Naive thymus-derived CD8-positive, alpha-beta T cell (primary cell): ENCODE measurements at regions not wholly inside any gene's neighbourhood (a gene's known extent, or its start where the extent isn't known, plus 50 kb on each side); places are given as distances from the start of the nearest gene placed in this dataset.

Source experiments
- ATAC-seq, 2 donors: fragments of 150-1000 bp; cut with Tn5 transposase in 1 of 2; sonication (Bioruptor Pico), chemical (Tn5 transposase) in 1 of 2; 1 replicate in 1 of 2; 2 replicates in 1 of 2; pipeline ENCODE4 v1.10.0; 2021; ENCODE audit warnings: mild to moderate bottlenecking in 2 of 2, moderate library complexity in 2 of 2
- POLR2A ChIA-PET: fragments of 350-600 bp; sonication (Branson Sonifier 250); formaldehyde crosslinking; loops from one replicate; lab custom pipeline; 2021; ENCODE audit warnings: antibody characterized with exemption; lab: Charles Lee
- DNase-seq, 10 donors: peaks; one replicate each; pipeline versions ENCODE4 v3.0.0 to v3.0.0-alpha.2; 2020 to 2022
- H3K27ac Mint-ChIP-seq, 10 donors: one replicate each; pipeline ENCODE4 v1.8.0; 2020 to 2022; ENCODE audit warnings: mild to moderate bottlenecking in 10 of 10, mixed read lengths in 10 of 10, moderate library complexity in 4 of 10, inconsistent platforms in 1 of 10
- H3K27me3 Mint-ChIP-seq, 5 donors: one replicate each; pipeline ENCODE4 v1.8.0; 2021 to 2022; ENCODE audit warnings: mixed read lengths in 5 of 5
- H3K36me3 Mint-ChIP-seq, 3 donors: one replicate each; pipeline ENCODE4 v1.8.0; 2020 to 2022; ENCODE audit warnings: mixed read lengths in 3 of 3, mild to moderate bottlenecking in 2 of 3, inconsistent platforms in 1 of 3
- H3K4me1 Mint-ChIP-seq, 4 donors: one replicate each; pipeline ENCODE4 v1.8.0; 2021 to 2022; ENCODE audit warnings: mixed read lengths in 4 of 4
- H3K4me3 Mint-ChIP-seq, 10 donors: one replicate each; pipeline ENCODE4 v1.8.0; 2020 to 2022; ENCODE audit warnings: mild to moderate bottlenecking in 10 of 10, mixed read lengths in 10 of 10, moderate library complexity in 6 of 10, inconsistent platforms in 1 of 10
- H3K9me3 Mint-ChIP-seq, 9 donors: one replicate each; pipeline ENCODE4 v1.8.0; 2020 to 2022; ENCODE audit warnings: mixed read lengths in 9 of 9, mild to moderate bottlenecking in 3 of 9, inconsistent platforms in 1 of 9, moderate library complexity in 1 of 9

- Mint-ChIP-seq H3K4me1 (no peaks in the 10 kb centered on the region), H3K4me3 (no peak overlapping the region), H3K27ac (no peak overlapping the region), H3K9me3 (no peaks in the 10 kb centered on the region), H3K27me3 (peaks cover 4 to 28% (median 20%) of the 10 kb centered on the region in 5 donors), H3K36me3 (no peaks in the 10 kb centered on the region)
- DNase-seq: no peak
- ATAC-seq: no peak
- POLR2A ChIA-PET: no interaction called here
Observed at GRCh38 chr2:240306185-240306584, 129.3 kb upstream of the GPC1 start.

- no peak overlapping the region for H3K27ac Mint-ChIP-seq
- POLR2A ChIA-PET: interaction anchor here (1.0 kb wide), 1 partner anchor 18 kb away, joined by 3 read pairs; no protein-coding TSS in a partner anchor
- no peak overlapping the region for H3K4me3 Mint-ChIP-seq
- H3K27me3 Mint-ChIP-seq: peaks cover 7 to 24% (median 17%) of the 10 kb centered on the region in 5 donors
- no peaks in the 10 kb centered on the region for H3K4me1 Mint-ChIP-seq
- no peak for ATAC-seq
- H3K9me3 Mint-ChIP-seq: no peaks in the 10 kb centered on the region
- H3K36me3 Mint-ChIP-seq: no peaks in the 10 kb centered on the region
- DNase-seq: no peak
Observed at GRCh38 chr2:240308111-240308651, 127.3 kb upstream of the GPC1 start.

GRCh38 chr2:240309214-240309613, 126.2 kb upstream of the GPC1 start:
- ATAC-seq (no peak), DNase-seq (no peak)
- no peaks in the 10 kb centered on the region for H3K9me3 Mint-ChIP-seq
- H3K27ac Mint-ChIP-seq: no peak overlapping the region
- H3K4me1 Mint-ChIP-seq: no peaks in the 10 kb centered on the region
- no peaks in the 10 kb centered on the region for H3K36me3 Mint-ChIP-seq
- POLR2A ChIA-PET: no interaction called here
- peaks cover 6 to 17% (median 9%) of the 10 kb centered on the region in 5 donors for H3K27me3 Mint-ChIP-seq
- H3K4me3 Mint-ChIP-seq: no peak overlapping the region

GRCh38 chr2:240310201-240310600, 125.3 kb upstream of the GPC1 start:
- DNase-seq: no peak
- Mint-ChIP-seq H3K4me1 (no peaks in the 10 kb centered on the region), H3K4me3 (no peak overlapping the region), H3K9me3 (no peaks in the 10 kb centered on the region), H3K36me3 (no peaks in the 10 kb centered on the region), H3K27ac (no peak overlapping the region), H3K27me3 (peaks cover 5 to 21% (median 8%) of the 10 kb centered on the region in 5 donors)
- POLR2A ChIA-PET: no interaction called here
- no peak for ATAC-seq

GRCh38 chr2:240310645-240311044, 124.8 kb upstream of the GPC1 start:
- no peaks in the 10 kb centered on the region for H3K9me3 Mint-ChIP-seq
- POLR2A ChIA-PET: no interaction called here
- H3K4me3 Mint-ChIP-seq: no peak overlapping the region
- peaks cover 5 to 19% (median 8%) of the 10 kb centered on the region in 5 donors for H3K27me3 Mint-ChIP-seq
- DNase-seq (no peak), ATAC-seq (no peak)
- H3K4me1 Mint-ChIP-seq: no peaks in the 10 kb centered on the region
- H3K36me3 Mint-ChIP-seq: no peaks in the 10 kb centered on the region
- H3K27ac Mint-ChIP-seq: no peak overlapping the region

GRCh38 chr2:240311821-240312220, 123.6 kb upstream of the GPC1 start:
- Mint-ChIP-seq H3K36me3 (no peaks in the 10 kb centered on the region), H3K27ac (no peak overlapping the region), H3K4me3 (no peak overlapping the region), H3K27me3 (peaks cover 8 to 19% (median 11%) of the 10 kb centered on the region in 5 donors), H3K9me3 (no peaks in the 10 kb centered on the region), H3K4me1 (no peaks in the 10 kb centered on the region)
- POLR2A ChIA-PET: no interaction called here
- no peak for DNase-seq
- ATAC-seq: no peak

- POLR2A ChIA-PET: no interaction called here
- Mint-ChIP-seq H3K27ac (no peak overlapping the region), H3K9me3 (no peaks in the 10 kb centered on the region), H3K4me3 (no peak overlapping the region), H3K27me3 (peaks cover 10 to 22% (median 11%) of the 10 kb centered on the region in 5 donors), H3K36me3 (no peaks in the 10 kb centered on the region), H3K4me1 (no peaks in the 10 kb centered on the region)
- ATAC-seq (no peak), DNase-seq (no peak)
Observed at GRCh38 chr2:240319221-240319854, 116.1 kb upstream of the GPC1 start.

- Mint-ChIP-seq H3K4me1 (no peaks in the 10 kb centered on the region), H3K27ac (no peak overlapping the region), H3K9me3 (no peaks in the 10 kb centered on the region), H3K4me3 (no peak overlapping the region), H3K27me3 (peaks cover 8 to 22% (median 10%) of the 10 kb centered on the region in 5 donors), H3K36me3 (no peaks in the 10 kb centered on the region)
- ATAC-seq (no peak), DNase-seq (no peak)
- POLR2A ChIA-PET: no interaction called here
Observed at GRCh38 chr2:240319855-240320203, 115.6 kb upstream of the GPC1 start.

GRCh38 chr2:240320204-240320993, 115.1 kb upstream of the GPC1 start:
- H3K36me3 Mint-ChIP-seq: no peaks in the 10 kb centered on the region
- H3K27me3 Mint-ChIP-seq: peaks cover 8 to 22% (median 12%) of the 10 kb centered on the region in 5 donors
- H3K9me3 Mint-ChIP-seq: no peaks in the 10 kb centered on the region
- no peak overlapping the region for H3K4me3 Mint-ChIP-seq
- H3K4me1 Mint-ChIP-seq: no peaks in the 10 kb centered on the region
- no peak overlapping the region for H3K27ac Mint-ChIP-seq
- DNase-seq (no peak), ATAC-seq (no peak)
- POLR2A ChIA-PET: no interaction called here

GRCh38 chr2:240322231-240322955, 113.1 kb upstream of the GPC1 start:
- no peak overlapping the region for H3K27ac Mint-ChIP-seq
- peaks cover 2 to 14% (median 11%) of the 10 kb centered on the region in 5 donors for H3K27me3 Mint-ChIP-seq
- POLR2A ChIA-PET: no interaction called here
- H3K9me3 Mint-ChIP-seq: no peaks in the 10 kb centered on the region
- DNase-seq: no peak
- no peaks in the 10 kb centered on the region for H3K4me1 Mint-ChIP-seq
- no peak for ATAC-seq
- no peaks in the 10 kb centered on the region for H3K36me3 Mint-ChIP-seq
- H3K4me3 Mint-ChIP-seq: no peak overlapping the region

- POLR2A ChIA-PET: no interaction called here
- H3K9me3 Mint-ChIP-seq: no peaks in the 10 kb centered on the region
- H3K36me3 Mint-ChIP-seq: no peaks in the 10 kb centered on the region
Observed at GRCh38 chr2:240322991-240323390, 112.5 kb upstream of the GPC1 start.

GRCh38 chr2:240323601-240324291, 111.7 kb upstream of the GPC1 start:
- ATAC-seq: no peak
- Mint-ChIP-seq H3K27ac (no peak overlapping the region), H3K27me3 (peaks cover 0 to 8% (median 5%) of the 10 kb centered on the region in 5 donors), H3K9me3 (no peaks in the 10 kb centered on the region), H3K4me3 (no peak overlapping the region), H3K36me3 (no peaks in the 10 kb centered on the region), H3K4me1 (no peaks in the 10 kb centered on the region)
- no peak for DNase-seq
- POLR2A ChIA-PET: no interaction called here

More at GRCh38 chr2:240322991-240323390, 112.5 kb upstream of the GPC1 start:
- no peaks in the 10 kb centered on the region for H3K4me1 Mint-ChIP-seq
- DNase-seq (no peak), ATAC-seq (no peak)
- H3K27ac Mint-ChIP-seq: no peak overlapping the region
- no peak overlapping the region for H3K4me3 Mint-ChIP-seq
- H3K27me3 Mint-ChIP-seq: peaks cover 2 to 12% (median 7%) of the 10 kb centered on the region in 5 donors
